HepG2 (cell line): ENCODE measurements at regions not wholly inside any gene's neighbourhood (a gene's known extent, or its start where the extent isn't known, plus 50 kb on each side); places are given as distances from the start of the nearest gene placed in this dataset.

Experiments used
- NAIF1 ChIP-seq: sonication (generic); formaldehyde crosslinking; IDR thresholded peaks from 2 replicates; pipeline ENCODE4 v1.5.0; 2020; ENCODE audit warnings: mild to moderate bottlenecking, missing genetic modification reagents, borderline replicate concordance
- NR3C1 ChIP-seq: sonication (generic); formaldehyde crosslinking; IDR thresholded peaks from 2 replicates; pipeline ENCODE4 v1.4.0; 2020; ENCODE audit warnings: missing genetic modification reagents

- TF ChIP-seq NR3C1 (CRISPR knock-in tag) (no peak), NAIF1 (CRISPR knock-in tag) (no peak)
Observed at GRCh38 chr1:115181231-115181630, 91.9 kb upstream of the TSPAN2 start.
